HUDEP-2 (cell line): ENCODE measurements at regions not wholly inside any gene's neighbourhood (a gene's known extent, or its start where the extent isn't known, plus 50 kb on each side); places are given as distances from the start of the nearest gene placed in this dataset.
"Not testable (repeated sequence)": the region's sequence is repeated elsewhere in the genome, so short reads cannot be mapped to it uniquely, and the experiment has no call there.

Source experiments
- DNase-seq, 76 experiments: peaks; one replicate each; lab custom pipeline; 2025; ENCODE audit not compliant: unreplicated experiment in 76 of 76; lab: John Stamatoyannopoulos, UW

DNA sequence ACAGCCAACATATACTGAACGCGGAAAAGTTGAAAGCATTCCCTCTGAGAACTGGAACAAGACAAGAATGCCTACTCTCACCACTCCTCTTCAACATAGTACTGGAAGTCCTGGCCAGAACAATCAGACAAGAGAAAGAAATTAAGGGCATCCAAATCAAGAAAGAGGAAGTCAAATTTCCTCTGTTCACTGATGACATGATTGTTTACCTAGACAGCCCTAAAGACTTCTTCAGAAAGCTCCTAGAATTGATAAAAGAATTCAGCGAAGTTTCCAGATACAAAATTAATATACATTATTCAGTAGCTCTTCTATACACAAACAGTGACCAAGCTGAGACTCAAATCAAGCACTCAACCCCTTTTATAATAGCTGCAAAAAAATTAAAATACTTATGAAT is 491.8 kb upstream of the POT1 start:
- not testable (repeated sequence) for DNase-seq

DNA sequence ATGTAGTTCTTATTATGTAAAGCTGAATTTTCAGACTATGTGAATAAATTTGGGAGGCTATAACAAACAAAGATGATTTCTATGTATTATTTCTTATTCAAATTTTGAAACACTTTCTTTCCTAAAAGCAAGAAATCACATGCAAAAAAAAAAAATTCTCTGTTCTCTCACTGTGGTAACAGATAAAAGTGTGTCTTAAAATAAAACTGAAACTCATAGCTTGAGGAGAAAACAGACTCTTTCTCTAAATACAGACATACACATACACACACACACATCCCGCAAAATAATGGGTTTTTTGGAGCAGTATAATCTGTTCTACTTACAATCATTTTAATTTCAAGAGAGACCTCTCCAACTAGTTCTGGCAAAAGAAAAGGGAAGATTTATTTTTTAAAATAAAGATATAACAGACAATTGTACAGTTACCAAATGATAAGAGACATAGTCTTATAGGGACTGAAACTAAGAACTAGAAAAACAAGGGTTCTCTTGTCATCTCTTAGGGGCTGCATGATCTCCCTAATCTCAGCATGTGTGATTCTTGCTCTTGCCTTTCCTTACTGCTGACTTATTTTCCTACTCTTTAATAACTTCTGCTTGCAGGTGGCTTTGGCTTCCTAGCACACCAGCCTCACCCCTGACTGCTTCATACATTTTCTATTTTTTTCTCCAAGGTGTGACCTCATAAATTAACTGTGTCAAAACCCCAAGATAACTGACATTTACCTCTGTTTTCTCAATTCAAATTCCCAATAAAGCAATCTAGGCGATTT is 483.5 kb upstream of the POT1 start:
- DNase-seq = no peak

DNA sequence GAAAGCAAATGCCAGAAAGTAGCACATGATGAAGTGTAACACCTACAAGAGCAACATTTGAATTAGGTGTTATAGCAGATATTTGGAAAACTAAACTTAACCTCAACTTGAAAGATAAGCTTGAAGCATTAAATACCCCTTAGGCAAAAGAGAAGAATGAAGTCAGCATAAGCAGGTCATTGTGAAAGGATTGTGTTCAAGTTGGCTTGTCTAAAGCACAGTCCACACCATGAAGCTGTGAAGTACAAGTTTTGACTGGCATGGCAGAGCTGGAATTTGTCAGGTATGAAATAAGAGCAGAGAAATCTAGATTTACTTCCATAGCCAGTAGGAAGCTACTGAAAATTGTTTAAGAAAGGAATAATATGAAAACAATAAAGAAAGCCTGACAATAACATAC is 480.3 kb upstream of the POT1 start:
- no peak for DNase-seq

DNA sequence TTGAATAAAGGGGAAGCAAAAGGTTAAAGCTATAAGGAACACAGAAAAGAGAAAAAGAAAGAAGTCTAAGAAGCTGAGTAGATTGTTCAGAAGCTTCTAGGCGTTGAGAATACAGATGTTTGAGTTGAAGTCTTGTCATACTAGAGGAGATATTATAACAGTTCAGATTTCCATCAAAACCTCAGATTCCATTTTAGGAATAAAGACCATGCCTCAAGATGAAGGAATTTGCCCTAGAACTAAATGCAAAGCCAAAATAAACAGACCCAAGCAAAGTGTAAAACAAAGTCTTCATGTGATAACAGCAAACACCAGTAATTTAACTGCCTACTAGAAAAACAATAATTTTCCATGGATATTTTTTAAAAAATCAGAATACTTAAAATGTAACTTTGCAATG is 476.5 kb upstream of the POT1 start:
- no peak for DNase-seq

DNA sequence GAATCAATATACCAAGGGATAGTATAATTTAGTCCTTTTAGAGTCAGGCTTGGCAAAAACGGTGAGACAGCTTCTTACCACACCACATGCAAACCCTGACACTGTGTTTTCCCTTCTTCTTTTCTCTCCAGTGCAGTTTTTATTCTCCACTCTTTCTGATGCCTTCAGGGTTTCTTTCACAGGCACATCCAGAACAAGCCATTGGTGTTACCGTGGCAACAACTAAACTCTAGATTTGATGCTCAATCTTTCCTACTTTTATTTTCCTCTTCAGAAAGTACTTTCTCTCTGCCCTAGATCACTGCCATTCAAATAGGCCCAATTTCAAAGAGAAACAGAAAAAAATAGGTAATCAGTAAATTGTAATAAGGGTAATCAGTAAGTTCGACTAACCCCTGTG is 469.8 kb upstream of the POT1 start:
- DNase-seq = no peak

DNA sequence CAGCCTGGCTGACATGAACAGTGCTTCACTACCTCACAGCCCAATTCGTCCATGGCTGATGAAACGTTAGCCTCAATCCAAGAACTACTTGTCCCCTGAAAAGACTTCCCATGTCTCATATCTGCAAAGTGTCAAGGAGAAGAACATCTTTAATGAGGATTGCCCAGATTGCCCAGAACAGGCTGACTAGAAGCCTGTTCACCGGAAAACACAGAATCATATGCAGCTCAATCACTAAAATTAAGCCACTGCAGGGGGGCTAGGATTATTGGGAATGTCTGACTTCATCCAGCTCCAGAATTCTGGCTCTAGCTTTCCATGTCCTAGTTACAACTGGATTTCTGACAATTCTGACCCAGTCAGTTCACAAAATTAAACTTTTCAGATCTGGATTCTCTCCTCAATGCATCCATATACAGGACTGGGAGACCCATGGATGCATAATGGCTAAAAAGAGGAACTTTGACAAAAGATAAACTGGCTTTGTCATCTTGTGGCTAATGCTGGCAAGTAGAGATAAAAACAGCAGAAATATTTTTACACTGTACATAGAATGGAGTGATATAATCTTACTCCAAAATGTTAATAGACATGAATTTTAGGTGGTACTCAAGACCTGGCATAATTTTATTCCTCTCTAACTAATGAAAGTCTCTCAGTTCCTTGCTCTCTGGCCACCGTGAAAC is 467.0 kb upstream of the POT1 start:
- DNase-seq = peak in 35 of 76 experiments; percentile 1 to 69 (median 31)

DNA sequence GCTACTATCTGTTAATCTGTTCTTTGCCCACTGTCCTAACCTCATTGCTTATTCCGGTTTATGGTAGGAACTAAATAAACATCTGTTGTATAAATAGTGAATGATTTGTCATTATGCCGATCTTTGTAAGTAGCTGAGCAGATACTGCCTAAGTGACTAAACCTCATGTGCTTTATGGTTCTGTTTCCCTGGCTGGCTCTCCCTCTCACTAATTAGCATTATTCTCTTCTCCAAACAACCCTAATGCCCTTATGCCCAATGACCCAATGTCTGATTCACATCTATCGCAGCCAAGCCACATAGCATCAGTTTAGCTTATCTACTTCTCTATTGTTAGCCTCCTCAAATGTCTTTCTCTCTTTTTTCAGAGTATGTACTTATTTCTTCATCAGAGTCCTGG is 462.3 kb upstream of the POT1 start:
- no peak for DNase-seq

DNA sequence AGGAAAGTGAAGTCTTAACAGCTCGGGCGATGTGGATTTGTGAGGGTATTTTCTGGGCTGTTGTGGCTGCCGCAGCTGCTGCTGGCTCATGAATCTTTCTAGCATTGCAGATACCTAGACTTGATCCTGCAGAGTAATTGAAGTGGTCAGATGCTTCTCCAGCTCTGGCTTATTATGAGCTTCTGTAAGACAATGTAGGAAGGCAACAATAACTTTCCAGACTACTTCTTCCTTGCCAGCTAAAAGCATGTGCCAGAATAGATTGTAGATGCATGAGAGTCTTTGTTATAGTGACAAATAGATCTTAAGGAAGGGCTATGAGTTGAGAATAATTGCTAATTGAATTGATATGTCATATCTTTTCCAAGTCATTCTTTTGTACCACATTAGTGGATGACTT is 461.4 kb upstream of the POT1 start:
- DNase-seq = no peak

DNA sequence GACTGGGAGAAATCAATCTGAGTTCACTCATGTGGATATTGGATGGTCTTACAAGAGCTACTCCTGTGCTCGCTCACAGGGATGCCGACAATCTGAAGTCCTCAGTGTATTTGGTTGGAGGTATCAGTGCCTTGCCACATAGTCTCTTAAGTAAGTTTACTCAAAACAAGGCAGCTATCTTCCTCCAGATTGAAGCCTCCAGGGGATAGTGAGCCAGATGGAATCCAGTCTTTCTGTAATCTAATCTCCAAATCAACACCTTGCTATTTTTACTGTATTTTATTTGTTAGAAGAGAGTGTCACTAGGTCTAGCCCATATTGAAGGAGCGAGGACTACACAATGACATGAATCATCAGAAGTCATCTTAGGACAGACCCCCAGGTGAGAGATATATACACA is 456.6 kb upstream of the POT1 start:
- DNase-seq = peak in 1 of 76 experiments; percentile 1

DNA sequence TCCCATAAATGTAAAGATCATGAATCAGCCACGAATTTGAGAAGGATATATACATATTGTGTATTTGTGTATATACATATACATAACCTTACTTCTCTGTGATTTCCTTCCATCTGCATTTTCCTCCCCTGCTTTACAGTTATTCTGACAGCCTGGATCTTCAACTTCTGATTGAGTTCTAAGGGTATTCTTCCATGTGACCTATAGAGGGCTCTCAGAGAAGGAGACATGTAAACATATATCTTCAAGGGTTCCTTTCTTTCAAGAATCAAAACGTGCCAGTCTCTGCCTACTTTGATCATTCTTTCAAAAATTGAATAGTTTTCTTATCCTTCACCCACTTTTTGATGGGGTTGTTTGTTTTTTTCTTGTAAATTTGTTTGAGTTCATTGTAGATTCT is 453.7 kb upstream of the POT1 start:
- DNase-seq = peak in 1 of 76 experiments; percentile 15

DNA sequence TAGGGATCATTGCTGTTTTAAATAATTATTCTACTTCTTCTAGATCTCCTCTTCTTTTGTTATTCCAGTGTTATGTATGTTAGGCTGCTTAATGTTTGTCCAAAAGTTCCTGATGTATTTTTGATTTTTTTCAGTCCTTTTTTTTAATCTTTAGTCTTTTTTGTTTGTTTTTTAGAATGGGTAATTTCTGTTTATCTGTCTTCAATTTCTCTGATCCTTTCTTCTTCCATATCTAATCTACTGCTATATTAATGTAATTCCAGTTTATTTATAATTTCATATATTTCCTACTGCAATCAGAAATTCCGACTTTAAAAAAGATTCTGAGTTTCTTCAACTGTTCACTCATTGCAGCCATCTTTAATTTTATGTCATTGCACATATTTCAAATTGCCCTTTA is 452.8 kb upstream of the POT1 start:
- DNase-seq = no peak

DNA sequence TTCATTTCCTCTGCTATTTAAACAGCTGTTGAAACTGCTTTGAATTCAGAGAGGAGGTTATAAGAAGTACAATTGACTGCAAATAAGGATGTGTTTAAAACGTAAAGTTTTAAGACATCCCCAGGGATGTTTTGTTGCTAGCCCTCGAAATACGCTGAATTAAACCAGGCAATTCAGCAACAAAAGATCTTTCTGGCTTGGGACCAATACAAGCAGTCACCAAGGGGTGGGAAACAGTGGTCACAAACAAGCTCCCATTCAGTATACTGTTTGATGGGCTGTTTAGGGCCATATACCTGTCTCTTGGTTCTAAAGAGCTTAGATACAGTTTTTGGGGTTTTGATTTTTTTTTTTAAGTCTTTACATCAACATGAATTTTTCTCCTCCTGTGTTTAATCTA is 446.3 kb upstream of the POT1 start:
- no peak for DNase-seq

DNA sequence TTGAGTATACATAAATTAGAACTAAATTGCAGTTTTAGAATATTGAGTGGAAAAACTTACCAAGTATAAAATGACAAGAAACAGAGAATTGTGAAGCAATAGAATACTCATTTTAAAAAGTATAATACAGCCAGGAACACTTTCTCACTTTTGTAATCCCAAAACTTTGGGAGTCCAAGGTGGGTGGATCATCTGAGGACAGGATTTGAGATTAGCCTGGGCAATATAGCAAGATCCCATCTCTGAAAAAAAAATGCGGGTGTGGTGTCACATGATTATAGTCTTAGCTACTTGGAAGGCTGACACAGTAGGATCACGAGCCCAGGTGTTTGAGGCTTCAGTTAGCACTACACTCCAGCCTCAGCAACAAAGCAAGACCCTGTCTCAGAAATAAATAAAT is 440.9 kb upstream of the POT1 start:
- no peak for DNase-seq

DNA sequence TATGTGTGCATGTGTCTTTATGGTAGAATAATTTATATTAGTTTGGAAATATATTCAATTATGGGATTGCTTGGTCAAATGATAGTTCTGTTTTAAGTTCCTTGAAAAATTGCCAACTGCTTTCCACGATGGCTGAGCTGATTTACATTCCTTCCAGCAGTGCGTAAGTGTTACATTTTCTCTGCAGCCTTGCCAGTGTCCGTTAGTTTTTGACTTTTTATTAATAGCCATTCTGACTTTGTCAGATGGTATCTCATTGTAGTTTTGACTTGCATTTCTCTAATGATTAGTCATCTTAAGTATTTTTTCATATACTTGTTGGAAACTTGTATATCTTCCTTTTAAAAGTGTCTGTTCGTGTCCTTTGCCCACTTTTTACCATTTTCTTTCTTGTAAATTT is 434.2 kb upstream of the POT1 start:
- no peak for DNase-seq

DNA sequence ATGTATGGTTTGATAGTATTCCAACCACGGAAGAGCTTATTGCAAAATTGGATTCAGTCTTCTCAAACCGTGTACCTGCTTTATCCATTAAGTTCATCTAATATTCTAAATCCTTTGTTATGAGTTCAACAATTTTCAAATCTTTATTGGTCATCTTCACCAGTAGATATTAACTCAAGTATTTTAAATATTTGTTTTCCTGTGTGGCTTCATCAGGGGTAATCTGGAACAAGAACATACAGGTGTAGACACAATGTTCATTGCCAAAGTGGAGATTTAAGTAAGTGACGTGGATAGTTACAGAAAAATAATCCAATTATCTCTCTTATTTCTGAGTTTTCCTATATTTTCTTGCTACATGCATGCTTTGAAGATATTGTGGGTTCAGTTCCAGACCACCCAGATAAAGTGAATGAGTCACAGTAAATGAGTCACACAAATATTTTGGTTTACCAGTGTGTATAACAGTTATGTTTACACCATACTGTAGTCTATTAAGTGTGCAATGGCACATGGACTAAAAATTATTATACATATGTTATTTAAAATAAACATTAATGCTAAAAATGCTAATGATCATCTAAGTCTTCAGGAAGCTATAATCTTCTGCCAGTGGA is 429.0 kb upstream of the POT1 start:
- no peak for DNase-seq

DNA sequence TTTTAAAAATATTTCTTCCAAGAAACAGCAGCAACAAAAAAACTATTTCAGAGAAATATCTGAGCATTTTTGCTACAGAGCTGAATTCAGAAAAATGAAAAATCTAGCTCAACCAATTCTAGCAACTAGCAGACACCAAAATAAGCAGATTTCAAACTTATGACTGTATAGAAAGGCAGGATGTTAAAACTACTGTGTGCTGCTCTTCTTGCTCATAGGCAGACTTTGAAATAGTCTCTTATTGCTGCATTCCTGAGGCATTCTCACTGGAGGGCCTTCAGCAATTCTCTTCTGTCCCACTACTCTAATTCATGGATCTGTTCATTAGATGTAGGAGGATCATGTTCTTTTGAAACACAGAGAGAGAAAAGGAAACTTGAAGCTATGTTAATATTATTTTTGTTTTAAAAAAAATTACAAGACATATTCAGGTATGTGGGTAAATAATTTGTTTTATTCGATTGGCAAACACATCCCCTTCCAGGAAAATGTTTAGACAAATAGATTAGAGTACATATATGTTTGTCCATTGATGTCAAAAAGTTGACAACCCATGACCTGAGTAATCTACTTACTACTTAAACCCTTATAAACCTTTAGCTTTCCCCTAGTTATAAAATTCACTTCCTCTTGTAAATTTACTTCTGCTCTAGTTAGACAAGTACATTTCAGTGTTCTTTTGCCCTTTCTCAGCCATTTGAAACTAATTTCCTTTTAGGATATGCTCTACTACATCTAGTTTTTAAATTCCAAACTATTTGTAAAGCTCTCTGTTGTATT is 428.2 kb upstream of the POT1 start:
- no peak for DNase-seq

DNA sequence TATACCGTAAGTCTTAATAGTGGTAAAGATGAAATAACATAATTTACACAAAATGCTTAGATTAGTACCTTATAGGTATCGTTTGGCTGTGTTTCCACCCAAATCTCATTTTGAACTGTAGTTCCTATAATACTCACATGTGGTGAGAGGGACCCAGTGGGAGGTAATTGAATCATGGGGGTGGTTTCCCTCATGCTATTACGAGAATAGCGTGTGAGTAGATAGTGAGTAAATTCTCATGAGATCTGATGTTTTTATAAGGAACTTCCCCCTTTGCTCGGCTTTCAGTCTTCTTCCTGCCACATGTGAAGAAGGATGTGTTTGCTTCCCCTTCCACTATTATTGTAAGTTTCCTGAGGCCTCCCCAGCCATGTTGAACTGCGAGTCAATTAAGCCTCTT is 426.3 kb upstream of the POT1 start:
- no peak for DNase-seq

DNA sequence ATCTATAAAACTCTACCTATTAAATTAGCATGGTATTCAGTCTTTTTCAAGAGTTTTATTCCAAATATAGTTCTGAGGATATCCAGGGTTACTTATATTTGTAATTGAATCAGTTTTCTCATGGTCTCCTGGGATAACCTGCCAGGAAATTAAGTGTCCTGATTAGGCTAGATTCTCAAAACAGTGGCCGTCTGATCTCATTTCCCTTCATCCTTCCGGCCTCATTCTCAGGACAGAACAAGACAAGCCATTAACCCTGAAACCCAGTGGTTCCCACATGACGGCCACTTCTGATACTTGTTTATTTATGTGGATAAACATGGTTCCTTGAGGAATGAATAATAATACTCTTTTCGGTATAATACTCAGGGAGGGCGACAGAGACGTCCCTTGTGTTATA is 417.6 kb upstream of the POT1 start:
- no peak for DNase-seq

DNA sequence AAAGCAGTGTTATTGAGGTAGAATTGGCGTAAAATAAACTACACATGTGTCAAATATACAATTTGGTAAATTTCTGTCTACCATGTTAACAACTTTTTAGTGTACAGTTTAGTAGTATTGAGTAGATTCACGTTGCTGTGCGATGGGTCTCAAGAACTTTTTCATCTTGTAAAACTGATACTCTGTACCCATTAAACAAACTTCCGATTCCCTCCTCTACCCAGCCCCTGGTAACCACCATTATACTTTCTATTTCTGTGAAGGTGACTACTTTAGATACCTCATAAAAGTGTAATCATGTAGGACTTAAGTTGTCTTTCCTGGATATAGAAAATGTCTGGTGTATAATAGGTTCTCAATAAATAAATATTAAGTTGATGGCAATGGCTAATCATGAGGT is 408.5 kb upstream of the POT1 start:
- DNase-seq = no peak

DNA sequence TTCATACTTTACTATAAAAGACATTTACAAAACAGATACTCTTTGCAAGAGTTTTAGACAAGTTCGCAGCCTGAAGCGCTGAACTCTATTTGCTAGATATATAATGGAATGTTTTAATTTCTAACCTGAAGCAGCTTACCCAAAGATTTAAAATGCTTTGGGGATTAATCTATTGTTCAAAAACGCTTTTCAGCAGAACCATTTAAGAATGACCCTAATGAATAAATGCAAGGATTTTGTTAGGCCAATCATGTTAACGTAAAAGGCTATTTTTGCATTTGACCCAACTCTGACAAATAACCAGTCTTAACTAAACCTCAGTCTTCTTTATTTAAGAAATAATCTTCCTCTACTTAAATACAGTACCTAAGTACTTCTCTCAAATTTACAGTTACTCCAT is 406.7 kb upstream of the POT1 start:
- no peak for DNase-seq

DNA sequence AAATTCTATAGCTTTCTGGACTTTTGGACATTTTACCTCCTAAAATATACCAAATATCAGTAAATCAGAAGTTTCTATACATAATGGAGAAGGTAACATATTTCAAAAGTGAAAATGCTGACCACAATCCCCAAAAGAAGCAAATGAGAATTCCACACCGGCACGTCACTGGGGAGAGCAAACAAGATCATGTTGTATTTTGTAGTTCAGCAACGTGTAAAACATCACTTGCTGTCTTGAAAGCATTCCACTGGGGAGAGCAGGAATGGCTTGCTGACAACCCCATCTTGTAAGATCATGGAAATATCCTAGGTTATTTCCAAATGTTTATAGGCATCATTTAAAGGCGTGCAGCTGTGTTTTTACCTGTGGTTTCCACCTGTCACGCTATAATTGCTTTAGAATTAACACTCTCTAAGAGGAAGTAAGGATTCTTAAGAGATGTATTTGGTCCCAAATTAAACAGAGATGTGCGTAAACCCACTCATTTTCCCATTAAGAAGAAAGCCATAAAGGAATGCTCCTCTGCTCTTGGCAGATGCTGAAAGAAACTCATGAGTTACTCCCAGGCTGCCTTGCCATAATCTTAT is 397.1 kb upstream of the POT1 start:
- no peak for DNase-seq
